ENCODE measurements at regions not wholly inside any gene's neighbourhood (a gene's known extent, or its start where the extent isn't known, plus 50 kb on each side); places are given as distances from the start of the nearest gene placed in this dataset.

DNA sequence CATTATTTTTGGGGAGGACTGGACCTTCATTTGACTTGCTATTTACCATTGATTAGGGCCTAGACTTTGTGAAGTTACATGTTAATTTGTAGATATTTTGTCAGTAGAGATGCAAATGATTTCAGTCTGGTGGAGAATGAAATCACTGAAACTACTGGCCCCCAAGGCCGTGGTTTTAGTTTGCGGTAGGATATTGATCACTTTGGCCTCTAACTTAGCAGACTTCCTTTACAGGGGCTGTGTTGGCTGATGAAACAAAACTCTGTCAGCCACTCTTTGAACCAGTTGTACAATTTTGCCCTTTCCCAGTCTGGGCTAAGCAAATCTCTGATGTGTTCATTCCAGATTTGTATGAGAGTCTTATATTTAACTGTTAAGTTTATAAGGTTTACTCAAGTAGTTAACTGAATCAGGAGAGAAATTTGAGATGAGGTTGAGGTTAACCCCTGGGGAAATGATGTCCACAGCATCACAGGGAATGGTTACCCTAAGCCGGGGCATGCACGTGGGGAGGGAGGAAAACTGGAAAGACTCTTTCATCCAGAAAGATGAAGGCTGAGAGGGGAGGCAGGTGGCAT, 105.7 kb upstream of the INSIG1 start:
- H3K4me3 ChIP-seq (replicated peaks in 1 of 2; ENCODE audit: low read depth in 2 of 2, low read length in 2 of 2): no peak overlapping the region
- TF ChIP-seq, protein P1, sequence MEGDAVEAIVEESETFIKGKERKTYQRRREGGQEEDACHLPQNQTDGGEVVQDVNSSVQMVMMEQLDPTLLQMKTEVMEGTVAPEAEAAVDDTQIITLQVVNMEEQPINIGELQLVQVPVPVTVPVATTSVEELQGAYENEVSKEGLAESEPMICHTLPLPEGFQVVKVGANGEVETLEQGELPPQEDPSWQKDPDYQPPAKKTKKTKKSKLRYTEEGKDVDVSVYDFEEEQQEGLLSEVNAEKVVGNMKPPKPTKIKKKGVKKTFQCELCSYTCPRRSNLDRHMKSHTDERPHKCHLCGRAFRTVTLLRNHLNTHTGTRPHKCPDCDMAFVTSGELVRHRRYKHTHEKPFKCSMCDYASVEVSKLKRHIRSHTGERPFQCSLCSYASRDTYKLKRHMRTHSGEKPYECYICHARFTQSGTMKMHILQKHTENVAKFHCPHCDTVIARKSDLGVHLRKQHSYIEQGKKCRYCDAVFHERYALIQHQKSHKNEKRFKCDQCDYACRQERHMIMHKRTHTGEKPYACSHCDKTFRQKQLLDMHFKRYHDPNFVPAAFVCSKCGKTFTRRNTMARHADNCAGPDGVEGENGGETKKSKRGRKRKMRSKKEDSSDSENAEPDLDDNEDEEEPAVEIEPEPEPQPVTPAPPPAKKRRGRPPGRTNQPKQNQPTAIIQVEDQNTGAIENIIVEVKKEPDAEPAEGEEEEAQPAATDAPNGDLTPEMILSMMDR (IDR thresholded peaks at IDR 0.05; ENCODE audit: low read depth, low read length): no peak
- DNase-seq (ENCODE audit: low read depth in 2 of 2): no peak

DNA sequence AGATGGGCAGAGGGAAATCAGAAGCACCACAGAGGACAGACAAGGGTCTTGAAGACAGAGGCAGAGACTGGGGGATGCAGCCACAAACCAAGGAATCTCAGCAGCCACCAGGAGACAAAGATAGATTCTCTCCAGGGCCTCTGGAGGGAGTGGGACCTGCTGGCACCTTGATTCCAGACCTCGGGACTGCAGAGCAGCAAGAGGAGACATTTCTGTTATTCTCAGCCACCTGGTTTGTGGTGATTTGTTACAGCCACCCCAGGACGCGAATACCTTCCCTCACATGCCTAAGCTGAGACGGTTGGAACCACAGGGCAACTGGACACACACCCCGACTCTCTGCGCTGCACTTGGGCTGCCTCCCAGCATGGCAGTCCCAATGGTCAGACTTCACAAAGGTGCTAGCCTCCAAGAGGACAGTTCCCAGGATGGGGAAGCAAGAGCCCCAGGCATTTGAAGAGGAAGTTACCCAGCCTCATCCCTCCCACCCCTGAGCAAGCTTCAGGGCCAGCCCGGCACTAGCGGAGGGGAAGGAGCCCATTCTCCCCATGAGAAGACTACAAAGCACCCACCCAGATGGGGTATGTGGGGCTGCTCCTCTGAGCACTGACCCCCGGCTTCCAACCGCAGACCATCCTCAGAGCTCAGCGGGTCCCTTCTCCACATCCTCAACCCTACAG, 104.6 kb upstream of the INSIG1 start:
- no peak for DNase-seq (ENCODE audit: low read depth in 2 of 2)
- H3K4me3 ChIP-seq (replicated peaks in 1 of 2; ENCODE audit: low read depth in 2 of 2, low read length in 2 of 2): no peak overlapping the region
- TF ChIP-seq, protein P1 (IDR thresholded peaks at IDR 0.05; ENCODE audit: low read depth, low read length): no peak

DNA sequence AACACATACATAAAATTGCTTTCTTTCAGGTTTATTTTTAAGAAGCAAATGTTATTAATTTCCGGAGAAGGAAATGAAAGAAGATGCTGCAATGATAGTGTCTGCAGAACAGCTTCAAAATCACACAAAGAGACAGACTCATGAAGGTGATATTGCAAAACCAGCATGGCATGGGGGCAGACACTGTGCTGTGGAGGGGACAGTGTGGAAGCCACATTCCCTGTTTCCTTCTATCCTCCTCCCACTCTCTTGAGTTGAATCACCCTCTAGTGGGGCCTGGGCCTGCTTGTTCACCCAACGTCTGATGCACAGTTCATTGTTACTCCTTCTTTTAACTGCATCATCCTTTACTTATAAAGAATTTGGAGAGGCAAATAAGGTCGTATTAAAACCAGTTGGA, 104.0 kb upstream of the INSIG1 start:
- no peak for DNase-seq (ENCODE audit: low read depth in 2 of 2)
- TF ChIP-seq, protein P1 (IDR thresholded peaks at IDR 0.05; ENCODE audit: low read depth, low read length): no peak
- H3K4me3 ChIP-seq (replicated peaks in 1 of 2; ENCODE audit: low read depth in 2 of 2, low read length in 2 of 2): no peak overlapping the region

DNA sequence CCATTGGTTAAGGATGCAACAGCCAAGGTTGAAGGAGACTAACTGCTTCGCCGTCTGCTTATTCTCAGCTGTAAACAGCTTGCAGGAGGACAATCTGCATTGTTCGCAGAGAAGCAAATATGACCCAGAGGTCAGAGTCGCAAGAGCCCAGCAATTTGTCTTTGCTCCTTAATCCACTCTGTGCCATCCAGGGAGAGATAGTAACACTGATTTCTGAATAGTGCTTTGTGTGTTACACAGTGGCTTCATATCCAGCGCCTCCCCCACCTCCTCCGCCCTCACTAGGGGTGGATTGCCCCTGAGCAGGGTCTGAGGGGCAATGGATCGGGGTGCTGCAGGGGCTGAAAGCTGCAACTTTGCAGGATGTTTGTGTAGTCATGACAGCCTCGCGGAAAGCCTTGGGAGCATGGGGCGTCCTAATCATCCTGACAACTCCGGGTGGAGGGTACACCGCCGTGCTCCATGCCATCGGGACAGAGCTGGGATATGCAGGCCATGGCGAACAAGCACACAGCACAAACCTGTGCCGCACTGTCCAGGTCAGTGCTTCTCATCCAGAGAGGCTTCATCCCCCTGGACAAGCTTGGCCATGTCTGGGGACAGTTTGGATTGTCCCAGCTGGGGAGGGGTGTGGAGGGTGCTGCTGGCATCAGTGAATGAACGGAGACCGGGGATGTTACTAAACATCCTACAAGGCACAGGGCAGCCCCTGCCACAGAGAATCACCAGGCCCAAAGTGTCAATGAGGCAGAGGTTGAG, 103.1 kb upstream of the INSIG1 start:
- no peak for DNase-seq (ENCODE audit: low read depth in 2 of 2)
- no peak overlapping the region for H3K4me3 ChIP-seq (replicated peaks in 1 of 2; ENCODE audit: low read depth in 2 of 2, low read length in 2 of 2)
- TF ChIP-seq, protein P1 (IDR thresholded peaks at IDR 0.05; ENCODE audit: low read depth, low read length): no peak

DNA sequence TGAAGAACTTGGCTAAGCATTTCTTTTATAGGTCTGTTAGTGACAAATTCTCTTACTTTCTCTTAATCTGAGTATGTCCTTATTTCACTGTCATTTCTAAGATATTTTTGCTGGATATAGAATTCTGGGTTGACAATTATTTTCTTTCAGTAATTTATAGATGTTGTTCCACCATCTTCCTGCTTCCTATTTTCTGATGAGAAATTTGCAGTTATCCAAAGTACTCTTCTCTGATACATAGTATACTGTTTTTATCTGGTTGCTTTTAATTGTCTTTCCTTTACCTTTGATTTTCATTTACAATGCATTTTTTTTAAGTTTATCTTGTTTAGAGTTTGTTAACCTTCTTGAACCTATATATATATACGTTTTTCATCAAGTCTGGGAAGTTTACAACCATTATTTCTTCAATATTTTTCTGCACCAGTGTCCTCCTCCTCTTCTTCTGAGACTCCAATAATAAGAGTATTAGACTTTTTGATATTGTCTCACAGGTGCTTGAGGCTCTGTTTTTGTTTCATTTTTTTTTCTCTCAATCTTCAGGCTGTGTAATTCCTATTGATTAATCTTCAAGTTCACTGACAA, 101.6 kb upstream of the INSIG1 start:
- DNase-seq (ENCODE audit: low read depth in 2 of 2): no peak
- TF ChIP-seq, protein P1 (IDR thresholded peaks at IDR 0.05; ENCODE audit: low read depth, low read length): no peak

DNA sequence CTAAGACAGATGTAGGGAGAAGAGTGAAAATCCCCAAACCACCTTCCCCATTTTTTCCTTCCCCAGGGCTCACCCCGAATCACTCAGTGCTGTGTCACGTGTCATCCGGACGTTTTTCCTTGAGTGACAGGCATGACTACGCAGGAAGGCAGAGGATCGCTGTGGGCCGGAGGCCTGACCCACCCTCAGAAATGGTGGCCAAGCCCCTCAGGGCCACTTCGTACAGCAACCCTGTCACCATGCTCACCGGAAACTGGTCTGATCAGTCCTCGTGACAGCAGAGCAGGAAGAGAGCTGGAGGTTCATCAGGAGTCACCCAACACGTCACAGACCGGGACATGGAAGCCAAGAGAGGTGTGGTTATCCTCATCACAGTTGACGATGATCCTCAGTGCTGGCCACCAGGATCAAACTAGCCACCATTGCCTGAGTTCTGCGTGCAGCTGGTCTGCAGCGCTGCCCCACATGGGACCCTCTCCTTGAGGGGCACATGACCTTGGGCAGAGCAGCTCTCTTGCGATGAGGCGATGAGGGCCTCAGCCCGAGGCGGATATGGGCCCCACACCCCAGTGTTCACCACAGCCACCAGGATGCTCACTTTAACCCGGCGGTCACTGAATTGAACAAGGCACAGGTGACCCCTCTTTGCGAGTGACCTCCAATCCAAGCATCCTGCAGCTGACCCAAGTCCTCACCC, 99.3 kb upstream of the INSIG1 start:
- no peak for DNase-seq (ENCODE audit: low read depth in 2 of 2)
- H3K4me3 ChIP-seq (replicated peaks in 1 of 2; ENCODE audit: low read depth in 2 of 2, low read length in 2 of 2): no peak overlapping the region
- TF ChIP-seq, protein P1 (IDR thresholded peaks at IDR 0.05; ENCODE audit: low read depth, low read length): no peak

More for the DNA sequence above, 101.6 kb upstream of the INSIG1 start:
- H3K4me3 ChIP-seq (replicated peaks in 1 of 2; ENCODE audit: low read depth in 2 of 2, low read length in 2 of 2): no peak overlapping the region
